ENCODE measurements at regions not wholly inside any gene's neighbourhood (a gene's known extent, or its start where the extent isn't known, plus 50 kb on each side); places are given as distances from the start of the nearest gene placed in this dataset.

- ATAC-seq (no peak), DNase-seq (no peak)
- Mint-ChIP-seq H3K9me3 (peaks cover 3% of the 10 kb centered on the region), H3K27me3 (no peaks in the 10 kb centered on the region), H3K4me3 (no peak overlapping the region), H3K36me3 (ENCODE audit: low read depth) (no peaks in the 10 kb centered on the region), H3K4me1 (ENCODE audit: low read depth) (no peaks in the 10 kb centered on the region), H3K27ac (no peak overlapping the region)
- ChIA-PET POLR2A (no interaction called here), CTCF (no interaction called here)
- intact Hi-C loops (cut with micrococcal nuclease) = no loop called here
- TF ChIP-seq, protein P1, sequence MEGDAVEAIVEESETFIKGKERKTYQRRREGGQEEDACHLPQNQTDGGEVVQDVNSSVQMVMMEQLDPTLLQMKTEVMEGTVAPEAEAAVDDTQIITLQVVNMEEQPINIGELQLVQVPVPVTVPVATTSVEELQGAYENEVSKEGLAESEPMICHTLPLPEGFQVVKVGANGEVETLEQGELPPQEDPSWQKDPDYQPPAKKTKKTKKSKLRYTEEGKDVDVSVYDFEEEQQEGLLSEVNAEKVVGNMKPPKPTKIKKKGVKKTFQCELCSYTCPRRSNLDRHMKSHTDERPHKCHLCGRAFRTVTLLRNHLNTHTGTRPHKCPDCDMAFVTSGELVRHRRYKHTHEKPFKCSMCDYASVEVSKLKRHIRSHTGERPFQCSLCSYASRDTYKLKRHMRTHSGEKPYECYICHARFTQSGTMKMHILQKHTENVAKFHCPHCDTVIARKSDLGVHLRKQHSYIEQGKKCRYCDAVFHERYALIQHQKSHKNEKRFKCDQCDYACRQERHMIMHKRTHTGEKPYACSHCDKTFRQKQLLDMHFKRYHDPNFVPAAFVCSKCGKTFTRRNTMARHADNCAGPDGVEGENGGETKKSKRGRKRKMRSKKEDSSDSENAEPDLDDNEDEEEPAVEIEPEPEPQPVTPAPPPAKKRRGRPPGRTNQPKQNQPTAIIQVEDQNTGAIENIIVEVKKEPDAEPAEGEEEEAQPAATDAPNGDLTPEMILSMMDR (IDR thresholded peaks at IDR 0.05) = no peak
These were observed 1473.5 kb upstream of the TENM4 start for GRCh38 chr11:80914311-80914710.

GRCh38 chr11:80911666-80912065, 1470.8 kb upstream of the TENM4 start:
- POLR2A ChIA-PET = no interaction called here

GRCh38 chr11:80900265-80900664, 1459.4 kb upstream of the TENM4 start:
- H3K4me1 Mint-ChIP-seq (ENCODE audit: low read depth) = no peaks in the 10 kb centered on the region
- ATAC-seq (no peak), DNase-seq (no peak)
- POLR2A ChIA-PET = no interaction called here
- H3K9me3 Mint-ChIP-seq = peaks cover 2% of the 10 kb centered on the region
- TF ChIP-seq, protein P1 (IDR thresholded peaks at IDR 0.05) = no peak
- CTCF ChIA-PET = no interaction called here
- no peak overlapping the region for H3K27ac Mint-ChIP-seq
- H3K27me3 Mint-ChIP-seq = no peaks in the 10 kb centered on the region
- no peak overlapping the region for H3K4me3 Mint-ChIP-seq
- no peaks in the 10 kb centered on the region for H3K36me3 Mint-ChIP-seq (ENCODE audit: low read depth)
- intact Hi-C loops (cut with micrococcal nuclease) = no loop called here

More at GRCh38 chr11:80911666-80912065, 1470.8 kb upstream of the TENM4 start:
- no peak overlapping the region for H3K27ac Mint-ChIP-seq
- CTCF ChIA-PET = no interaction called here
- peaks cover 5% of the 10 kb centered on the region for H3K9me3 Mint-ChIP-seq
- DNase-seq = no peak
- no peak overlapping the region for H3K4me3 Mint-ChIP-seq
- no peak for ATAC-seq
- no peaks in the 10 kb centered on the region for H3K36me3 Mint-ChIP-seq (ENCODE audit: low read depth)
- intact Hi-C loops (cut with micrococcal nuclease) = no loop called here
- H3K4me1 Mint-ChIP-seq (ENCODE audit: low read depth) = no peaks in the 10 kb centered on the region
- TF ChIP-seq, protein P1 (IDR thresholded peaks at IDR 0.05) = no peak
- no peaks in the 10 kb centered on the region for H3K27me3 Mint-ChIP-seq

DNA sequence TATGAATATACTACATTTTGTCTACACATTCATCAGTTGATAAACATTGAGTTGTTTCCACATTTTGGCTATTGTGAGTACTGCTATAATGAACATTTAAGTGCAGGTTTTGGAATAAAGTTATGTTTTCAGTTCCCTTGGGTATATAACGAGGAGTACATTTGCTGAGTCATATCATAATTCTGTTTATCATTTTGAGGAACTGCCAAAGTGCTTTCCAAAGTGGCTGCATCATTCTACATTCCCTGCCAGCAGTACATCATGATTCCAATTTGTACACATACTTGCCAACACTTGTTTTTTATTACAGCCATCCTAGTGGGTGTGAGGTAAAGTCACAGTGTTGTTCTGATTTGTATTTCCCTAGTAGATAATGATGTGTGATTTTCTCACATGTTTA, 1458.6 kb upstream of the TENM4 start:
- no peak overlapping the region for H3K4me3 Mint-ChIP-seq
- H3K27ac Mint-ChIP-seq = no peak overlapping the region
- no peaks in the 10 kb centered on the region for H3K27me3 Mint-ChIP-seq
- POLR2A ChIA-PET = no interaction called here
- DNase-seq (no peak), ATAC-seq (no peak)
- intact Hi-C loops (cut with micrococcal nuclease) = no loop called here
- H3K9me3 Mint-ChIP-seq = peaks cover 2% of the 10 kb centered on the region
- H3K4me1 Mint-ChIP-seq (ENCODE audit: low read depth) = no peaks in the 10 kb centered on the region
- H3K36me3 Mint-ChIP-seq (ENCODE audit: low read depth) = no peaks in the 10 kb centered on the region
- CTCF ChIA-PET = no interaction called here
- TF ChIP-seq, protein P1 (IDR thresholded peaks at IDR 0.05) = no peak

DNA sequence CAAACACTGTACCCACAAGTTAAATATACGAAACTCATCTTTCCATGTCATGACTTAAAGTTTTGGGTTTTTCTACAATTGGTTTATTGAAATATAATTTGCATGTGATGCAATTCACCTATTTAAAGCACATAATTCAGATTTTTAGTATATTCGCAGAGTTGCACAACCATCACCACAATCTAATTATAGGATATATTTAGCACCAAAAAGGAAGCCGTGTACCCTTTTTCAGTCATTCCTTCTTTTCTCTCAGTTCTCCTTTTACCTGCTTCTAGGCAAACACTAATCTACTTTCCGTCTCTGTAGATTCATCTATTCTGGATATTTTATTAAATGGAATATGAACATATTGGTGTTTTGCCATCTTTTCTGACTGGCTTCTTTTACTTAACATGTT, 1458.1 kb upstream of the TENM4 start:
- Mint-ChIP-seq H3K4me1 (ENCODE audit: low read depth) (no peaks in the 10 kb centered on the region), H3K4me3 (no peak overlapping the region), H3K36me3 (ENCODE audit: low read depth) (no peaks in the 10 kb centered on the region), H3K9me3 (peaks cover 2% of the 10 kb centered on the region), H3K27me3 (no peaks in the 10 kb centered on the region), H3K27ac (no peak overlapping the region)
- CTCF ChIA-PET = no interaction called here
- POLR2A ChIA-PET = no interaction called here
- no peak for ATAC-seq
- TF ChIP-seq, protein P1 (IDR thresholded peaks at IDR 0.05) = no peak
- intact Hi-C loops (cut with micrococcal nuclease) = no loop called here
- no peak for DNase-seq
